ENCODE measurements at regions not wholly inside any gene's neighbourhood (a gene's known extent, or its start where the extent isn't known, plus 50 kb on each side); places are given as distances from the start of the nearest gene placed in this dataset.

DNA sequence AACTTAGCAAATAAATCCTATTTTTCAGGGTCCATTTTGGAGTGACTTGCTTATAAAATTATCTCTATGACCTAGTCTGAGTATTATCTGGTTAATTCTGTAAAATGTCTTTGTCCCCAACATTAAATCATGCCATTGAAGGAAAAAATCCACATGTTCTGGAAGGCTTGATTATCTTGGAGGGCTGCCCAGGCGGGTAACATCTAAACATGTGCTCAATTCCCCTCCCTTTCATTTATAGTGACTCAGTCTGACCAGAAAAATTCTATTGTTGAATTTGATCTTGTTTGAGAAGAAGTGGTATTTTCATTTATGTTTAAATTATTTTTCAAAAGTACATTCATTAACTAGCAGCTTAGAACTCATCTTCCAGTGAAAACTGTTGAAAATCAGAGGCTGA is 55.4 kb upstream of the SLC10A7 start:
- H3K4me3 Mint-ChIP-seq (ENCODE audit: unreplicated experiment) = no peak overlapping the region
- no peak for DNase-seq
- no peaks in the 10 kb centered on the region for H3K4me1 Mint-ChIP-seq (ENCODE audit: low read depth, unreplicated experiment)
- H3K27ac Mint-ChIP-seq (ENCODE audit: unreplicated experiment) = no peak overlapping the region
- H3K9me3 Mint-ChIP-seq (ENCODE audit: unreplicated experiment) = no peaks in the 10 kb centered on the region
- H3K27me3 Mint-ChIP-seq (ENCODE audit: unreplicated experiment) = no peaks in the 10 kb centered on the region
- TF ChIP-seq, protein P1, sequence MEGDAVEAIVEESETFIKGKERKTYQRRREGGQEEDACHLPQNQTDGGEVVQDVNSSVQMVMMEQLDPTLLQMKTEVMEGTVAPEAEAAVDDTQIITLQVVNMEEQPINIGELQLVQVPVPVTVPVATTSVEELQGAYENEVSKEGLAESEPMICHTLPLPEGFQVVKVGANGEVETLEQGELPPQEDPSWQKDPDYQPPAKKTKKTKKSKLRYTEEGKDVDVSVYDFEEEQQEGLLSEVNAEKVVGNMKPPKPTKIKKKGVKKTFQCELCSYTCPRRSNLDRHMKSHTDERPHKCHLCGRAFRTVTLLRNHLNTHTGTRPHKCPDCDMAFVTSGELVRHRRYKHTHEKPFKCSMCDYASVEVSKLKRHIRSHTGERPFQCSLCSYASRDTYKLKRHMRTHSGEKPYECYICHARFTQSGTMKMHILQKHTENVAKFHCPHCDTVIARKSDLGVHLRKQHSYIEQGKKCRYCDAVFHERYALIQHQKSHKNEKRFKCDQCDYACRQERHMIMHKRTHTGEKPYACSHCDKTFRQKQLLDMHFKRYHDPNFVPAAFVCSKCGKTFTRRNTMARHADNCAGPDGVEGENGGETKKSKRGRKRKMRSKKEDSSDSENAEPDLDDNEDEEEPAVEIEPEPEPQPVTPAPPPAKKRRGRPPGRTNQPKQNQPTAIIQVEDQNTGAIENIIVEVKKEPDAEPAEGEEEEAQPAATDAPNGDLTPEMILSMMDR (IDR thresholded peaks at IDR 0.05; ENCODE audit: partially characterized antibody, unreplicated experiment) = no peak
- H3K36me3 Mint-ChIP-seq (ENCODE audit: unreplicated experiment) = no peaks in the 10 kb centered on the region

DNA sequence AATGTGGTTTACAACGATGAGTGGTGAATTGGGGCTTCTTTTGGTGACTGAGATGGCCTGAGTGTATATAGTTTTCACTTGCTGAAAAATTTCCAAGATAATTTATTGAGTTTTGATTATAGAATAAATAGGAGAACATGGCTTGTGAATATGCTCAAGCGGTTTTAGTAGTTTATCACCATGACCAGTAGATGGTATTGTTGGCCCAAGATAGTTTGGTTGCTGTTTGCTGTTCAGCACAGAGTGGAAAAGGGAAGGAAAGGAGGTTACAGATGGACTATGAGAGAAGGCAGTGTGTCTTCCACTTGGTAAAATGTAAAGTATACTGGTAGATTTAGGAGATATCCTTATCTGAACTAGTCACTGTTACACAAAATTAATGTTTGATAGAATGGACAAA is 55.8 kb upstream of the POU4F2 start:
- Mint-ChIP-seq H3K4me3 (ENCODE audit: unreplicated experiment) (no peak overlapping the region), H3K4me1 (ENCODE audit: low read depth, unreplicated experiment) (no peaks in the 10 kb centered on the region), H3K36me3 (ENCODE audit: unreplicated experiment) (no peaks in the 10 kb centered on the region), H3K27me3 (ENCODE audit: unreplicated experiment) (no peaks in the 10 kb centered on the region), H3K27ac (ENCODE audit: unreplicated experiment) (no peak overlapping the region), H3K9me3 (ENCODE audit: unreplicated experiment) (peaks cover 1% of the 10 kb centered on the region)
- DNase-seq = no peak
- TF ChIP-seq, protein P1 (IDR thresholded peaks at IDR 0.05; ENCODE audit: partially characterized antibody, unreplicated experiment) = peak; percentile 15

DNA sequence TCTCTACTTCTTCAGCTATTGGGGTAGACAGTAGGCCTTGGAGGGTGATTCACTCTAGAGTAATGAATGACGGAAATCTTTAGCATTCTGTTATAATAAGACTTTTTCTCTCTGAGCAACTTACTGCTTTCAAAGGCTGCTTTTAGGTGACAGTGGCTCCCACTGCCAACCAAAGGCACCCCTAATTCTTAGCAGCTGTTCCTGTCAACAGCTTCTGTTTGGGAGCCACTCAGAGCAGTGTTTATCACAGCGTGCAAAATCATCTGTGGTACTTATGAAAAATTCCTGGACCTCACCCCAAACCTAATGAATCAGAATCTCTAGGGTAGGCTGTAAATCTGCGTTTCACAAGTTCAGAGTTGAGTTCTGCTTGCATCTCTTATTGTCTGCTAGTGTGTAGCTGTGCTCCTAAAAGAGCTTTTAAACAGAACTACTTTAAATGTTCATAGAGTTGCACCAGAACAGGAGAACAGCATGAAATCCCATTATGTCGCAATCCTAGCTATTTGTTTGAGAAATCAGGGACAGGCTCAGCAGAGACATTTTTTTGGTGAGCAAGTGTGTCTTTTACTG is 52.8 kb upstream of the POU4F2 start:
- H3K4me3 Mint-ChIP-seq (ENCODE audit: unreplicated experiment) = no peak overlapping the region
- TF ChIP-seq, protein P1 (IDR thresholded peaks at IDR 0.05; ENCODE audit: partially characterized antibody, unreplicated experiment) = no peak
- H3K36me3 Mint-ChIP-seq (ENCODE audit: unreplicated experiment) = no peaks in the 10 kb centered on the region
- H3K4me1 Mint-ChIP-seq (ENCODE audit: low read depth, unreplicated experiment) = peaks cover 2% of the 10 kb centered on the region
- H3K27me3 Mint-ChIP-seq (ENCODE audit: unreplicated experiment) = no peaks in the 10 kb centered on the region
- DNase-seq = no peak
- H3K27ac Mint-ChIP-seq (ENCODE audit: unreplicated experiment) = no peak overlapping the region
- peaks cover 1% of the 10 kb centered on the region for H3K9me3 Mint-ChIP-seq (ENCODE audit: unreplicated experiment)
